ENCODE measurements at regions not wholly inside any gene's neighbourhood (a gene's known extent, or its start where the extent isn't known, plus 50 kb on each side); places are given as distances from the start of the nearest gene placed in this dataset.

- 94 to 99% methylated on average over 5 of the region's 5 CpGs for WGBS, 2 donors
- no peak overlapping the region for H3K4me3 ChIP-seq
These were observed 53.3 kb upstream of the NRP1 start for GRCh38 chr10:33387720-33388119.

GRCh38 chr10:33386926-33387325, 52.5 kb upstream of the NRP1 start:
- 90 to 97% methylated on average over 2 of the region's 2 CpGs for WGBS, 2 donors
- Histone ChIP-seq H3K27ac (no peak overlapping the region), H3K4me1 (peaks cover 0 to 16% (median 7%) of the 10 kb centered on the region in 9 donors), H3K27me3 (peaks cover 0 to 5% (median 0%) of the 10 kb centered on the region in 7 donors), H3K36me3 (no peaks in the 10 kb centered on the region), H3K4me3 (no peak overlapping the region), H3K9me3 (no peaks in the 10 kb centered on the region)
- DNase-seq: no peak
- no peak for TF ChIP-seq CTCF (IDR thresholded peaks at IDR 0.05)
- intact Hi-C loops (cut with DNase I): no loop called here
- ATAC-seq: no peak

More at GRCh38 chr10:33387720-33388119, 53.3 kb upstream of the NRP1 start:
- no peaks in the 10 kb centered on the region for H3K9me3 ChIP-seq
- no peak overlapping the region for H3K27ac ChIP-seq
- DNase-seq: no peak
- TF ChIP-seq CTCF (IDR thresholded peaks at IDR 0.05): no peak
- peaks cover 0 to 9% (median 5%) of the 10 kb centered on the region in 9 donors for H3K4me1 ChIP-seq
- H3K27me3 ChIP-seq: peaks cover 0 to 6% (median 0%) of the 10 kb centered on the region in 7 donors
- no peak for ATAC-seq
- intact Hi-C loops (cut with DNase I): no loop called here
- H3K36me3 ChIP-seq: no peaks in the 10 kb centered on the region

- H3K27ac ChIP-seq: no peak overlapping the region
- peaks cover 0 to 16% (median 7%) of the 10 kb centered on the region in 9 donors for H3K4me1 ChIP-seq
- intact Hi-C loops (cut with DNase I): no loop called here
- H3K36me3 ChIP-seq: no peaks in the 10 kb centered on the region
- no peak overlapping the region for H3K4me3 ChIP-seq
- DNase-seq: no peak
- no peak for TF ChIP-seq CTCF (IDR thresholded peaks at IDR 0.05)
- 97 to 98% methylated on average over 2 of the region's 2 CpGs for WGBS, 2 donors
- no peaks in the 10 kb centered on the region for H3K9me3 ChIP-seq
- H3K27me3 ChIP-seq: peaks cover 0 to under 1% (median 0%) of the 10 kb centered on the region in 7 donors
- ATAC-seq: no peak
These were observed 51.2 kb upstream of the NRP1 start for GRCh38 chr10:33385686-33386085.

GRCh38 chr10:33385015-33385414, 50.5 kb upstream of the NRP1 start:
- WGBS, 2 donors: 97 to 99% methylated on average over 5 of the region's 5 CpGs

More at GRCh38 chr10:33385015-33385414, 50.5 kb upstream of the NRP1 start:
- no peak overlapping the region for H3K4me3 ChIP-seq
- no peaks in the 10 kb centered on the region for H3K9me3 ChIP-seq
- DNase-seq: no peak
- no peaks in the 10 kb centered on the region for H3K27me3 ChIP-seq
- no peak for TF ChIP-seq CTCF (IDR thresholded peaks at IDR 0.05)
- H3K4me1 ChIP-seq: peaks cover 0 to 16% (median 7%) of the 10 kb centered on the region in 9 donors
- no peak for ATAC-seq
- no peak overlapping the region for H3K27ac ChIP-seq
- H3K36me3 ChIP-seq: no peaks in the 10 kb centered on the region
- intact Hi-C loops (cut with DNase I): no loop called here
